Breast epithelium (tissue), 4 donors: ENCODE measurements at regions not wholly inside any gene's neighbourhood (a gene's known extent, or its start where the extent isn't known, plus 50 kb on each side); places are given as distances from the start of the nearest gene placed in this dataset.

ENCODE experiments used
- DNase-seq, 2 donors: peaks; one replicate each; pipeline ENCODE4 v3.0.0-alpha.2; 2019; ENCODE audit warnings: low spot score in 2 of 2
- H3K27ac ChIP-seq, 2 donors: fragments of 200-600 bp; sonication (generic) in 1 of 2; one replicate each; pipeline ENCODE4 v1.5.1; 2016 to 2019; ENCODE audit warnings: mild to moderate bottlenecking in 1 of 2
- H3K27me3 ChIP-seq, 2 donors: fragments of 200-600 bp; sonication (generic) in 1 of 2; one replicate each; pipeline versions ENCODE4 v1.5.1 to v1.6.0; 2017 to 2019; ENCODE audit warnings: control low read depth in 1 of 2, mild to moderate bottlenecking in 1 of 2
- H3K36me3 ChIP-seq: fragments of 200-600 bp; one replicate; pipeline ENCODE4 v1.5.1; 2019
- H3K4me1 ChIP-seq, 2 donors: fragments of 200-600 bp; sonication (generic); one replicate each; pipeline ENCODE4 v1.5.1; 2016 to 2019; ENCODE audit warnings: control low read depth in 1 of 2
- H3K4me3 ChIP-seq, 3 donors: fragments of 200-600 bp; sonication (generic); 1 replicate in 2 of 3; 2 replicates in 1 of 3; pipeline ENCODE4 v1.5.1; 2016 to 2019; ENCODE audit warnings: mild to moderate bottlenecking in 3 of 3, moderate library complexity in 2 of 3
- H3K9me3 ChIP-seq, 2 donors: fragments of 200-600 bp; sonication (generic) in 1 of 2; one replicate each; pipeline ENCODE4 v1.5.1; 2016 to 2019; ENCODE audit warnings: control low read depth in 1 of 2
- CTCF ChIP-seq, 3 donors: fragments of 450-650 bp; IDR thresholded peaks; one replicate each; pipeline ENCODE4 v1.5.1; 2016 to 2017; ENCODE audit warnings: antibody characterized with exemption in 3 of 3, mild to moderate bottlenecking in 3 of 3, moderate library complexity in 3 of 3
- POLR2A ChIP-seq: fragments of 450-650 bp; IDR thresholded peaks from one replicate; pipeline ENCODE4 v1.6.1; 2016; ENCODE audit warnings: antibody characterized with exemption, mild to moderate bottlenecking, moderate library complexity
- POLR2AphosphoS5 ChIP-seq, 3 donors: sonication (generic); formaldehyde crosslinking; IDR thresholded peaks; one replicate each; pipeline ENCODE4 v1.6.1; 2017; ENCODE audit warnings: antibody characterized with exemption in 3 of 3
- intact Hi-C: fragments of 100-400 bp; cut with DNase I; formaldehyde crosslinking; loops from one replicate; pipeline ENCODE4 v1.15.1; 2023; ENCODE audit warnings: low total_unique reads

- H3K36me3 ChIP-seq, result no peaks in the 10 kb centered on the region
- H3K4me1 ChIP-seq, result no peaks in the 10 kb centered on the region
- intact Hi-C loops, result no loop called here
- no peaks in the 10 kb centered on the region for H3K27me3 ChIP-seq
- H3K27ac ChIP-seq, result no peak overlapping the region
- no peaks in the 10 kb centered on the region for H3K9me3 ChIP-seq
- DNase-seq, result no peak
- TF ChIP-seq POLR2AphosphoS5 (IDR thresholded peaks at IDR 0.05) (no peak), CTCF (IDR thresholded peaks at IDR 0.05) (no peak), POLR2A (no peak)
- H3K4me3 ChIP-seq, result no peak overlapping the region
Observed at GRCh38 chr2:7278984-7279383, 361.8 kb downstream of the RNF144A start.

GRCh38 chr2:7279421-7279949 lies 362.3 kb downstream of the RNF144A start:
- no peaks in the 10 kb centered on the region for H3K27me3 ChIP-seq
- no peaks in the 10 kb centered on the region for H3K36me3 ChIP-seq
- no peak overlapping the region for H3K4me3 ChIP-seq
- no peak for TF ChIP-seq POLR2AphosphoS5 (IDR thresholded peaks at IDR 0.05)
- no peak for TF ChIP-seq CTCF (IDR thresholded peaks at IDR 0.05)
- no peak for TF ChIP-seq POLR2A
- intact Hi-C loops, result no loop called here
- DNase-seq, result no peak
- H3K9me3 ChIP-seq, result no peaks in the 10 kb centered on the region
- H3K27ac ChIP-seq, result no peak overlapping the region
- H3K4me1 ChIP-seq, result no peaks in the 10 kb centered on the region

DNA sequence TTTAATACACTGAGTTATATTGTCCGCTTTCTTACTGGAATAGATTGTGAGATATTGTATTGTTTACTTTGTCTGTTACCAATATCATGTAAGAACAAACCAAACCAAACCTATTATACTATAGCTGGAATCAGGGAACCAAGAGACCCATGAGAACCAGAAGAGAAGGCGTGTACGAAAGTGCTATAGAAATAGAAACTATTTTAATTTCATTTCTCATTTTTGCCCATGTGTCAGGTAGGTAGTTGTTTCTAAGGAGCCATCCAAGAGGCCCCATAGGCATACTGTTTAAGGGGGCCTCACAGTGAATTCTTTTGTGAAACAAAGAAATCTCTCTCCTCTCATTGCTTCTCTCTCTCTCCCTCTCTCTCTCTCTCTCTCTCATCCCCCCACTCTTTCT lies 363.6 kb downstream of the RNF144A start:
- H3K27me3 ChIP-seq, result no peaks in the 10 kb centered on the region
- H3K4me3 ChIP-seq, result no peak overlapping the region
- H3K27ac ChIP-seq, result no peak overlapping the region
- no peaks in the 10 kb centered on the region for H3K9me3 ChIP-seq
- H3K36me3 ChIP-seq, result no peaks in the 10 kb centered on the region
- intact Hi-C loops, result no loop called here
- no peak for DNase-seq
- H3K4me1 ChIP-seq, result no peaks in the 10 kb centered on the region
- TF ChIP-seq POLR2A (no peak), POLR2AphosphoS5 (IDR thresholded peaks at IDR 0.05) (no peak), CTCF (IDR thresholded peaks at IDR 0.05) (no peak)

DNA sequence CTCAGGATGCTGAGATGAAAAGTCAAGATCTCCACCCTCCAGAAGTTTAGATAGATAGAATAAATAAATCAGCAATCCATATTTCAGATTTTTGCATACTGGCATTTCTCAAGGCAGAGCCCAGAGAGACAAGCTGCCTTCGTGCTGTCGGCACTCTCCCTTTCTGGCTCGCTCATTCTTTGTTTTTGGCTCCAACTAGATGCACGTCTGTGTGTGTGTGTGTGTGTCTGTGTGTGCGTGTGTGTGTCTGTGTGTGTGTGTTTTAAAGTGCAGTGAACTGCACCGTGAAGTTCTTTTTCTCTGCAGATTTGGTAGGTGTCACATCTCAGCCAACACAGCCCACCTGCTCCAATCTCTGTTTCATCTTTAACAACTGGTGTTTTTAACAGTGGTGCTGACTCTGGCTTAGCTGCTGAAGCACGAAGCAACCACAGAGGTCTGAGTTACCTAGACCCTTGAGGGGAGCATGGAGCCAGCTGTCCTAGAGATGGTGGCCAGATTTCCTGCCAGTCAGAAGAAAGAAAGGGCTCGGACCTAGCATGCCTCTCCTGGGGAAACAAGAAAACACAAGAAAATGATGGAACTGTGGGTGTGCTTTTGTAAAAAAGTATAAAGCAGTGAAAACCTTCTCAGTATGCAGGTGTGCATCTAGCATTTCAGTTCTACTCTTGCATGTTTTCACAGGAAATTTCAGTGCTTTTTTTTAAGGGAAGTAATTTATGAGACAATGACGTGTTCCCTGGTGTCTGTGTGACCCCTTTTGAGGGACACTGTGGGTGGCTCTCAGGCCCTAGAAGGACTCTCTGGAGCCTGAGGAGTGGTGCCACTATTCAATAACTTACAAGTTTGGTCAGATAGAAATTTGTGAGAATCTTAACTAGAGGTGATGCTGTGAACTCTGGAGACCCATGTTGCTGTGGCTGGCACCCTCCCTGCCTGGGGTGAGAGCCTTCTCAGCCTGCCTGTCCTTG lies 364.3 kb downstream of the RNF144A start:
- Histone ChIP-seq H3K4me1 (no peaks in the 10 kb centered on the region), H3K27me3 (no peaks in the 10 kb centered on the region), H3K4me3 (no peak overlapping the region), H3K27ac (no peak overlapping the region), H3K36me3 (no peaks in the 10 kb centered on the region), H3K9me3 (no peaks in the 10 kb centered on the region)
- no peak for DNase-seq
- intact Hi-C loops, result no loop called here
- TF ChIP-seq CTCF (IDR thresholded peaks at IDR 0.05) (no peak), POLR2AphosphoS5 (IDR thresholded peaks at IDR 0.05) (no peak), POLR2A (no peak)

- H3K4me1 ChIP-seq, result no peaks in the 10 kb centered on the region
- H3K27me3 ChIP-seq, result no peaks in the 10 kb centered on the region
- no peak for DNase-seq
- no peaks in the 10 kb centered on the region for H3K36me3 ChIP-seq
- no peak overlapping the region for H3K27ac ChIP-seq
- TF ChIP-seq POLR2AphosphoS5 (IDR thresholded peaks at IDR 0.05) (no peak), POLR2A (no peak), CTCF (IDR thresholded peaks at IDR 0.05) (no peak)
- intact Hi-C loops, result no loop called here
- H3K9me3 ChIP-seq, result no peaks in the 10 kb centered on the region
- no peak overlapping the region for H3K4me3 ChIP-seq
Observed at GRCh38 chr2:7286120-7286519, 368.9 kb downstream of the RNF144A start.
